Mesothelial cell of epicardium (in vitro differentiated cells): ENCODE measurements at regions not wholly inside any gene's neighbourhood (a gene's known extent, or its start where the extent isn't known, plus 50 kb on each side); places are given as distances from the start of the nearest gene placed in this dataset.
"Not testable (repeated sequence)": the region's sequence is repeated elsewhere in the genome, so short reads cannot be mapped to it uniquely, and the experiment has no call there.

Experiments
- DNase-seq, 2 experiments: peaks; one replicate each; pipeline ENCODE4 v3.0.0; 2021; ENCODE audit warnings: low spot score in 2 of 2; ENCODE audit not compliant: unreplicated experiment in 2 of 2
- H3K27ac Mint-ChIP-seq: 2 replicates; pipeline ENCODE4 v1.8.0; 2021; ENCODE audit warnings: mixed read lengths
- H3K27me3 Mint-ChIP-seq: 2 replicates; pipeline ENCODE4 v1.8.0; 2021; ENCODE audit warnings: low read depth, mixed read lengths
- H3K36me3 Mint-ChIP-seq: 2 replicates; pipeline ENCODE4 v1.8.0; 2021; ENCODE audit warnings: mixed read lengths
- H3K4me1 Mint-ChIP-seq: 2 replicates; pipeline ENCODE4 v1.8.0; 2021; ENCODE audit warnings: mixed read lengths
- H3K4me3 Mint-ChIP-seq: 2 replicates; pipeline ENCODE4 v1.8.0; 2021; ENCODE audit warnings: mild to moderate bottlenecking, moderate library complexity, mixed read lengths
- H3K9me3 Mint-ChIP-seq: 2 replicates; pipeline ENCODE4 v1.8.0; 2021; ENCODE audit warnings: mixed read lengths
- CTCF ChIP-seq: fragments of 200-600 bp; sonication (generic); IDR thresholded peaks from one replicate; pipeline ENCODE4 v1.5.0; 2021; ENCODE audit warnings: antibody characterized with exemption; ENCODE audit not compliant: unreplicated experiment

- no peaks in the 10 kb centered on the region for H3K4me1 Mint-ChIP-seq
- peaks cover 46% of the 10 kb centered on the region for H3K9me3 Mint-ChIP-seq
- H3K27ac Mint-ChIP-seq: no peak overlapping the region
- DNase-seq: no peak
- no peaks in the 10 kb centered on the region for H3K36me3 Mint-ChIP-seq
- no peak for TF ChIP-seq CTCF
- no peak overlapping the region for H3K4me3 Mint-ChIP-seq
- H3K27me3 Mint-ChIP-seq: no peaks in the 10 kb centered on the region
Observed at GRCh38 chrX:152079768-152080167, 58.6 kb downstream of the MAGEA10 start.

- no peaks in the 10 kb centered on the region for H3K27me3 Mint-ChIP-seq
- no peak overlapping the region for H3K4me3 Mint-ChIP-seq
- H3K27ac Mint-ChIP-seq: no peak overlapping the region
- H3K36me3 Mint-ChIP-seq: no peaks in the 10 kb centered on the region
- no peak for TF ChIP-seq CTCF
- no peak for DNase-seq
- no peaks in the 10 kb centered on the region for H3K4me1 Mint-ChIP-seq
- H3K9me3 Mint-ChIP-seq: peaks cover 42% of the 10 kb centered on the region
Observed at GRCh38 chrX:152074163-152074562, 64.2 kb downstream of the MAGEA10 start.

GRCh38 chrX:152072236-152072635 is 66.1 kb downstream of the MAGEA10 start:
- DNase-seq: no peak
- Mint-ChIP-seq H3K27me3 (no peaks in the 10 kb centered on the region), H3K9me3 (peaks cover 52% of the 10 kb centered on the region)

GRCh38 chrX:152070144-152070543 is 68.2 kb downstream of the MAGEA10 start:
- H3K4me3 Mint-ChIP-seq: no peak overlapping the region
- no peaks in the 10 kb centered on the region for H3K4me1 Mint-ChIP-seq
- no peaks in the 10 kb centered on the region for H3K27me3 Mint-ChIP-seq
- peaks cover 53% of the 10 kb centered on the region for H3K9me3 Mint-ChIP-seq
- H3K27ac Mint-ChIP-seq: no peak overlapping the region
- no peaks in the 10 kb centered on the region for H3K36me3 Mint-ChIP-seq
- DNase-seq: no peak
- no peak for TF ChIP-seq CTCF

More at GRCh38 chrX:152072236-152072635, 66.1 kb downstream of the MAGEA10 start:
- Mint-ChIP-seq H3K4me3 (no peak overlapping the region), H3K36me3 (no peaks in the 10 kb centered on the region), H3K4me1 (no peaks in the 10 kb centered on the region), H3K27ac (no peak overlapping the region)
- TF ChIP-seq CTCF: no peak

- no peak for TF ChIP-seq CTCF
- Mint-ChIP-seq H3K4me3 (no peak overlapping the region), H3K27ac (no peak overlapping the region), H3K27me3 (no peaks in the 10 kb centered on the region), H3K4me1 (no peaks in the 10 kb centered on the region), H3K9me3 (peaks cover 47% of the 10 kb centered on the region), H3K36me3 (no peaks in the 10 kb centered on the region)
- DNase-seq: no peak
Observed at GRCh38 chrX:152061557-152061956, 76.8 kb downstream of the MAGEA10 start.

- DNase-seq: no peak
- Mint-ChIP-seq H3K27me3 (no peaks in the 10 kb centered on the region), H3K4me3 (no peak overlapping the region), H3K27ac (no peak overlapping the region), H3K4me1 (no peaks in the 10 kb centered on the region), H3K9me3 (peaks cover 43% of the 10 kb centered on the region), H3K36me3 (no peaks in the 10 kb centered on the region)
- no peak for TF ChIP-seq CTCF
Observed at GRCh38 chrX:152061083-152061482, 77.3 kb downstream of the MAGEA10 start.

- not testable (repeated sequence) for H3K4me1 Mint-ChIP-seq, H3K4me3 Mint-ChIP-seq, H3K36me3 Mint-ChIP-seq, DNase-seq, H3K27ac Mint-ChIP-seq, H3K27me3 Mint-ChIP-seq
- peaks cover 63% of the 10 kb centered on the region for H3K9me3 Mint-ChIP-seq
Observed at GRCh38 chrX:152050623-152051022, 76.1 kb upstream of the GABRE start.
